ENCODE measurements at regions not wholly inside any gene's neighbourhood (a gene's known extent, or its start where the extent isn't known, plus 50 kb on each side); places are given as distances from the start of the nearest gene placed in this dataset.

DNA sequence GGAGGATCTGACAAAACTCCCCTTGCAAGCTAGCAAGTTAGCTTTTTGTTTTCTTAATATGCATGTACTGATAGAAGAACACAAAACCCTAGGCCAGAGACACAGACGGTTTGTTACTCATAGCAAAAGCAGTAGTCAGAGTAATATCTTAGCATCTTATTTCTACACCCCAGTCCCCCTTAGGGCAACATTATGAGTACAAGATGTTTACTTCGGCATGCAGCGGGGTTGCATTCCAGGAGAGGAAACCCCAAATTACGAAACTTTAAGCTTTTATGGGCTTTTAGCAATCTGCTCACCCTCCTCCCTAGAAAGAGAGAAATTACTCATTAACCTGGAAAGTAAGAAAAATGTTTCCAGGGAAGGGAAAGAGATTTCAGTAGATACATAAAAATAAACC lies 1286.9 kb downstream of the EPHA7 start:
- Histone ChIP-seq H4K20me1 (ENCODE audit: insufficient read depth, poor library complexity, severe bottlenecking) (no peaks in the 10 kb centered on the region), H3K36me3 (replicated peaks; ENCODE audit: insufficient read depth, low read depth) (no peaks in the 10 kb centered on the region), H3K9me2 (replicated peaks; ENCODE audit: insufficient read depth) (no peaks in the 10 kb centered on the region), H3K9me3 (ENCODE audit: low read depth) (no peaks in the 10 kb centered on the region), H3K27ac (peak overlapping the region; percentile 3), H2AFZ (no peak overlapping the region), H3K27me3 (no peaks in the 10 kb centered on the region), H3K4me2 (peak overlapping the region; percentile 4), H3K79me2 (no peaks in the 10 kb centered on the region), H3K4me3 (no peak overlapping the region), H3K4me1 (ENCODE audit: insufficient read depth) (no peaks in the 10 kb centered on the region)
- TF ChIP-seq, protein P1, sequence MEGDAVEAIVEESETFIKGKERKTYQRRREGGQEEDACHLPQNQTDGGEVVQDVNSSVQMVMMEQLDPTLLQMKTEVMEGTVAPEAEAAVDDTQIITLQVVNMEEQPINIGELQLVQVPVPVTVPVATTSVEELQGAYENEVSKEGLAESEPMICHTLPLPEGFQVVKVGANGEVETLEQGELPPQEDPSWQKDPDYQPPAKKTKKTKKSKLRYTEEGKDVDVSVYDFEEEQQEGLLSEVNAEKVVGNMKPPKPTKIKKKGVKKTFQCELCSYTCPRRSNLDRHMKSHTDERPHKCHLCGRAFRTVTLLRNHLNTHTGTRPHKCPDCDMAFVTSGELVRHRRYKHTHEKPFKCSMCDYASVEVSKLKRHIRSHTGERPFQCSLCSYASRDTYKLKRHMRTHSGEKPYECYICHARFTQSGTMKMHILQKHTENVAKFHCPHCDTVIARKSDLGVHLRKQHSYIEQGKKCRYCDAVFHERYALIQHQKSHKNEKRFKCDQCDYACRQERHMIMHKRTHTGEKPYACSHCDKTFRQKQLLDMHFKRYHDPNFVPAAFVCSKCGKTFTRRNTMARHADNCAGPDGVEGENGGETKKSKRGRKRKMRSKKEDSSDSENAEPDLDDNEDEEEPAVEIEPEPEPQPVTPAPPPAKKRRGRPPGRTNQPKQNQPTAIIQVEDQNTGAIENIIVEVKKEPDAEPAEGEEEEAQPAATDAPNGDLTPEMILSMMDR (IDR thresholded peaks at IDR 0.05; ENCODE audit: poor library complexity): no peak
- no peak for TF ChIP-seq EZH2 (IDR thresholded peaks at IDR 0.05; ENCODE audit: borderline replicate concordance)
- TF ChIP-seq EZH2phosphoT487 (IDR thresholded peaks at IDR 0.05; ENCODE audit: low read depth, severe bottlenecking, unreplicated experiment): no peak
- DNase-seq (ENCODE audit: low spot score): peak; percentile 21
- 37% methylated on average over 4 of the region's 4 CpGs for WGBS (ENCODE audit: low lambda C conversion rate, missing lambda C conversion rate)

DNA sequence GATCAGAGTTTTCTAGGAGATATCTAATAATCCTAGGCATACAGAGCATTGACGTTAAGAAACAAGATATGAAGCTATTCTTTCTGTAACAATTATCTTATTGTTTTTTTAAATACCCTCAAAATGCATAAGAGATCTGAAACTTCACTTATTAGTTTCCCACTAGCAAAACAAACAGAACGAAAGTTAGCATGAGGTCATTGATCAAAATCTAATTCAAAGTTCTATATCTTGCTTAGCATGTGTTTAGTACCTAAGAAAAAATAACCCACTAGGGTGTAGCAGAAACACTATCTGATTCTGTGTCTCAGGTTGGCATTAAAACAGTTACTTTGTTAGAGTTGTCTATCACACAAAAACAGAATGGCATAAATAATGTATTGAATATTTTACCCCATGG lies 1288.4 kb downstream of the EPHA7 start:
- Histone ChIP-seq H3K9me3 (ENCODE audit: low read depth) (no peaks in the 10 kb centered on the region), H3K27ac (no peak overlapping the region), H4K20me1 (ENCODE audit: insufficient read depth, poor library complexity, severe bottlenecking) (no peaks in the 10 kb centered on the region), H3K79me2 (no peaks in the 10 kb centered on the region), H3K27me3 (no peaks in the 10 kb centered on the region), H3K9me2 (replicated peaks; ENCODE audit: insufficient read depth) (no peaks in the 10 kb centered on the region), H3K4me3 (no peak overlapping the region), H2AFZ (no peak overlapping the region), H3K36me3 (replicated peaks; ENCODE audit: insufficient read depth, low read depth) (no peaks in the 10 kb centered on the region), H3K4me1 (ENCODE audit: insufficient read depth) (peaks cover 9% of the 10 kb centered on the region), H3K4me2 (no peak overlapping the region)
- no peak for DNase-seq (ENCODE audit: low spot score)
- 65% methylated on average over 2 of the region's 2 CpGs for WGBS (ENCODE audit: low lambda C conversion rate, missing lambda C conversion rate)
- no peak for TF ChIP-seq EZH2 (IDR thresholded peaks at IDR 0.05; ENCODE audit: borderline replicate concordance)
- TF ChIP-seq, protein P1 (IDR thresholded peaks at IDR 0.05; ENCODE audit: poor library complexity): no peak
- no peak for TF ChIP-seq EZH2phosphoT487 (IDR thresholded peaks at IDR 0.05; ENCODE audit: low read depth, severe bottlenecking, unreplicated experiment)

DNA sequence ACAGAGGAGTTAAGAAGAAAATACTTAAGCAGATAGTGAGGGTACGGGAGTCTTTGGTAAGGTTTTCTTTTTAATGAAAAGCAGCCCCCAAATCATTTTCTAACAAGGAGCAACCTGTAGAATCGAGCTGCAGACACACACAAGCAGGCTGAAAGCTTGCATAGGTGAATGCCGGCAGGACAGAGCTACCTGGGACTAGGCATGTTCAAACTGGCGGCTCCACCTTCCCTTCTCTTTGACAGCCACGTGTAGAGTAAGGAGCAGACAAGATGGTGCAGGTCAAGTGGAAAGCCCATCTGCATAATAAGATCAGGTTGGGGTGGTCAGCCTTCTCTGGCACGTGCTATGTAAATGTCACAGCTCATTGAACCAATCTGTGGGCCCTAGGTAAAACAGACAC lies 1292.4 kb downstream of the EPHA7 start:
- 88% methylated on average over 6 of the region's 6 CpGs for WGBS (ENCODE audit: low lambda C conversion rate, missing lambda C conversion rate)
- H3K27me3 ChIP-seq: no peaks in the 10 kb centered on the region
- peaks cover 27% of the 10 kb centered on the region for H3K4me1 ChIP-seq (ENCODE audit: insufficient read depth)
- no peaks in the 10 kb centered on the region for H3K9me2 ChIP-seq (replicated peaks; ENCODE audit: insufficient read depth)
- no peak for DNase-seq (ENCODE audit: low spot score)
- H3K9me3 ChIP-seq (ENCODE audit: low read depth): no peaks in the 10 kb centered on the region
- no peaks in the 10 kb centered on the region for H3K36me3 ChIP-seq (replicated peaks; ENCODE audit: insufficient read depth, low read depth)
- peak overlapping the region; percentile 76 for H3K27ac ChIP-seq
- H3K4me2 ChIP-seq: no peak overlapping the region
- no peak overlapping the region for H3K4me3 ChIP-seq
- H2AFZ ChIP-seq: no peak overlapping the region
- no peaks in the 10 kb centered on the region for H4K20me1 ChIP-seq (ENCODE audit: insufficient read depth, poor library complexity, severe bottlenecking)
- H3K79me2 ChIP-seq: no peaks in the 10 kb centered on the region
- TF ChIP-seq EZH2phosphoT487 (IDR thresholded peaks at IDR 0.05; ENCODE audit: low read depth, severe bottlenecking, unreplicated experiment) (no peak), EZH2 (IDR thresholded peaks at IDR 0.05; ENCODE audit: borderline replicate concordance) (no peak)
- TF ChIP-seq, protein P1 (IDR thresholded peaks at IDR 0.05; ENCODE audit: poor library complexity): no peak

DNA sequence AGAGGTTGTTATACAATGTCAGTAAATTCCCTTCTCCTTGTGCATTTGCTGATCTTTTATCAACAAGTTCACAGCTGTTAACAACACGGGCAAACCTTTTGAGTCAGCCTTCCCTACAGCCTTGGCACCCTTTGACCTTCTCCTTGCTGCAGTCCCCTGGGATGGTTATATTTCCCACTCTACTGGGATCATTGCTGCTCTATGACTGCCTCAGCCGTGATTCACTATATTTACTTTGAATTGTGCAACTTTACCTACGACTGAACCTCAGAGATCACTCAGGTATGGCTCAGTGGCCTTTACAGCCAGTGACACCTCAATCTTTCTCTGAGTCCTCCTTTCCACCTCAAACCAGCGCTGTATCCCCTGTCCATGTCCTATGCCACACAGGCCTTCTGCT lies 1293.3 kb downstream of the EPHA7 start:
- no peaks in the 10 kb centered on the region for H3K9me3 ChIP-seq (ENCODE audit: low read depth)
- peak overlapping the region; percentile 76 for H3K27ac ChIP-seq
- no peaks in the 10 kb centered on the region for H3K36me3 ChIP-seq (replicated peaks; ENCODE audit: insufficient read depth, low read depth)
- no peak overlapping the region for H2AFZ ChIP-seq
- H3K4me3 ChIP-seq: no peak overlapping the region
- no peaks in the 10 kb centered on the region for H3K9me2 ChIP-seq (replicated peaks; ENCODE audit: insufficient read depth)
- H3K79me2 ChIP-seq: no peaks in the 10 kb centered on the region
- 51% methylated on average over 4 of the region's 4 CpGs for WGBS (ENCODE audit: low lambda C conversion rate, missing lambda C conversion rate)
- H4K20me1 ChIP-seq (ENCODE audit: insufficient read depth, poor library complexity, severe bottlenecking): no peaks in the 10 kb centered on the region
- DNase-seq (ENCODE audit: low spot score): peak; percentile 63
- TF ChIP-seq EZH2 (IDR thresholded peaks at IDR 0.05; ENCODE audit: borderline replicate concordance) (no peak), EZH2phosphoT487 (IDR thresholded peaks at IDR 0.05; ENCODE audit: low read depth, severe bottlenecking, unreplicated experiment) (no peak)
- TF ChIP-seq, protein P1 (IDR thresholded peaks at IDR 0.05; ENCODE audit: poor library complexity): no peak
- peaks cover 27% of the 10 kb centered on the region for H3K4me1 ChIP-seq (ENCODE audit: insufficient read depth)
- H3K27me3 ChIP-seq: no peaks in the 10 kb centered on the region
- peak overlapping the region; percentile 2 for H3K4me2 ChIP-seq

Data from hepatocyte (in vitro differentiated cells).